Sigmoid colon (tissue), 4 donors: ENCODE measurements at regions not wholly inside any gene's neighbourhood (a gene's known extent, or its start where the extent isn't known, plus 50 kb on each side); places are given as distances from the start of the nearest gene placed in this dataset.

Experiments used
- POLR2A ChIP-seq, 2 donors: fragments of 450-650 bp; IDR thresholded peaks; one replicate each; pipeline ENCODE4 v1.6.1; 2016; ENCODE audit warnings: antibody characterized with exemption in 2 of 2, mild to moderate bottlenecking in 2 of 2, moderate library complexity in 2 of 2
- POLR2AphosphoS5 ChIP-seq, 4 donors: sonication (generic); formaldehyde crosslinking; IDR thresholded peaks; one replicate each; pipeline ENCODE4 v1.6.1; 2017; ENCODE audit warnings: antibody characterized with exemption in 4 of 4
- TF ChIP-seq, protein P1 (sequence below), 4 experiments: fragments of 450-650 bp in 3 of 4; fragments of 200-600 bp in 1 of 4; IDR thresholded peaks; one replicate each; pipeline ENCODE4 v1.5.1; 2016 to 2019; ENCODE audit warnings: antibody characterized with exemption in 4 of 4, mild to moderate bottlenecking in 3 of 4, moderate library complexity in 2 of 4

DNA sequence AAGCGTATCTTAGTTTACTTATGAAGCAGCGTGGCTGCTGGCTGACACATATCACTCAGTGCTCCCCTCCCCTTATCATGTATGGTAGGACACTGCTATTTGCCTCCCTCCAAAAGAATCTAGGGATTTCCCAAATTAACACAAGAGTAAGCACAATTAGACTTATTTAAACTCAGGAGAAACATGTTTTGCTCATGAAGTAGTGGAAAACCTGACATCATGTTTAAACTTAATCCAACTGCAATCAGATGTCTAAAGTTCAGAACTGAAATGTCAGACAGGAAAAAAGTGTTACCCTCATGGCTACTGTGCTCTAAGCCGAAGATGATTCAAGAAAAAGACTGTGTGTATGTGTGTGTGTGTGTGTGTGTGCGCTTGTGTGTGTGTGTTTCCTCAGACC is 324.1 kb upstream of the TNC start:
- peak in 2 of 4 donors; percentile 14 to 18 for TF ChIP-seq POLR2AphosphoS5 (IDR thresholded peaks at IDR 0.05)
- TF ChIP-seq, protein P1, sequence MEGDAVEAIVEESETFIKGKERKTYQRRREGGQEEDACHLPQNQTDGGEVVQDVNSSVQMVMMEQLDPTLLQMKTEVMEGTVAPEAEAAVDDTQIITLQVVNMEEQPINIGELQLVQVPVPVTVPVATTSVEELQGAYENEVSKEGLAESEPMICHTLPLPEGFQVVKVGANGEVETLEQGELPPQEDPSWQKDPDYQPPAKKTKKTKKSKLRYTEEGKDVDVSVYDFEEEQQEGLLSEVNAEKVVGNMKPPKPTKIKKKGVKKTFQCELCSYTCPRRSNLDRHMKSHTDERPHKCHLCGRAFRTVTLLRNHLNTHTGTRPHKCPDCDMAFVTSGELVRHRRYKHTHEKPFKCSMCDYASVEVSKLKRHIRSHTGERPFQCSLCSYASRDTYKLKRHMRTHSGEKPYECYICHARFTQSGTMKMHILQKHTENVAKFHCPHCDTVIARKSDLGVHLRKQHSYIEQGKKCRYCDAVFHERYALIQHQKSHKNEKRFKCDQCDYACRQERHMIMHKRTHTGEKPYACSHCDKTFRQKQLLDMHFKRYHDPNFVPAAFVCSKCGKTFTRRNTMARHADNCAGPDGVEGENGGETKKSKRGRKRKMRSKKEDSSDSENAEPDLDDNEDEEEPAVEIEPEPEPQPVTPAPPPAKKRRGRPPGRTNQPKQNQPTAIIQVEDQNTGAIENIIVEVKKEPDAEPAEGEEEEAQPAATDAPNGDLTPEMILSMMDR (IDR thresholded peaks at IDR 0.05), result no peak
- no peak for TF ChIP-seq POLR2A (IDR thresholded peaks at IDR 0.05)
